Hematopoietic multipotent progenitor cell (in vitro differentiated cells): ENCODE measurements at regions not wholly inside any gene's neighbourhood (a gene's known extent, or its start where the extent isn't known, plus 50 kb on each side); places are given as distances from the start of the nearest gene placed in this dataset.
"Not testable (repeated sequence)": the region's sequence is repeated elsewhere in the genome, so short reads cannot be mapped to it uniquely, and the experiment has no call there.

Experiments
- DNase-seq, 3 donors: peaks; one replicate each; pipeline ENCODE4 v3.0.0-alpha.2; 2011 to 2015; ENCODE audit warnings: low read depth in 2 of 3, low spot score in 2 of 3

- no peak for DNase-seq
Observed at GRCh38 chr2:51778806-51779205, 746.9 kb upstream of the NRXN1 start.

GRCh38 chr2:51774606-51775005 is 742.7 kb upstream of the NRXN1 start:
- not testable (repeated sequence) for DNase-seq

GRCh38 chr2:51760441-51760840 is 728.5 kb upstream of the NRXN1 start:
- DNase-seq, result no peak

GRCh38 chr2:51758081-51758480 is 726.1 kb upstream of the NRXN1 start:
- DNase-seq, result no peak

GRCh38 chr2:51734115-51734514 is 702.2 kb upstream of the NRXN1 start:
- DNase-seq, result no peak

- DNase-seq, result no peak
Observed at GRCh38 chr2:51723691-51724090, 691.8 kb upstream of the NRXN1 start.

- DNase-seq, result no peak
Observed at GRCh38 chr2:51722311-51722710, 690.4 kb upstream of the NRXN1 start.

- DNase-seq, result no peak
Observed at GRCh38 chr2:51720826-51721225, 688.9 kb upstream of the NRXN1 start.

GRCh38 chr2:51718881-51719280 is 686.9 kb upstream of the NRXN1 start:
- no peak for DNase-seq

GRCh38 chr2:51717312-51717711 is 685.4 kb upstream of the NRXN1 start:
- no peak for DNase-seq

GRCh38 chr2:51711766-51712165 is 679.8 kb upstream of the NRXN1 start:
- DNase-seq, result no peak

- peak in 2 of 3 donors; percentile 3 to 33 for DNase-seq
Observed at GRCh38 chr2:51710222-51710621, 678.3 kb upstream of the NRXN1 start.

GRCh38 chr2:51707625-51708024 is 675.7 kb upstream of the NRXN1 start:
- no peak for DNase-seq

- no peak for DNase-seq
Observed at GRCh38 chr2:51706220-51706619, 674.3 kb upstream of the NRXN1 start.

- DNase-seq, result no peak
Observed at GRCh38 chr2:51705417-51705816, 673.5 kb upstream of the NRXN1 start.

- no peak for DNase-seq
Observed at GRCh38 chr2:51698021-51698420, 666.1 kb upstream of the NRXN1 start.

GRCh38 chr2:51697095-51697494 is 665.2 kb upstream of the NRXN1 start:
- no peak for DNase-seq

- no peak for DNase-seq
Observed at GRCh38 chr2:51695531-51695930, 663.6 kb upstream of the NRXN1 start.

- DNase-seq, result no peak
Observed at GRCh38 chr2:51693640-51694039, 661.7 kb upstream of the NRXN1 start.

GRCh38 chr2:51681854-51682253 is 649.9 kb upstream of the NRXN1 start:
- no peak for DNase-seq

GRCh38 chr2:51673628-51674027 is 641.7 kb upstream of the NRXN1 start:
- DNase-seq, result no peak

GRCh38 chr2:51667679-51668078 is 635.7 kb upstream of the NRXN1 start:
- DNase-seq, result no peak

GRCh38 chr2:51662187-51662586 is 630.3 kb upstream of the NRXN1 start:
- DNase-seq, result no peak

- no peak for DNase-seq
Observed at GRCh38 chr2:51657849-51658248, 625.9 kb upstream of the NRXN1 start.
